ENCODE measurements at regions not wholly inside any gene's neighbourhood (a gene's known extent, or its start where the extent isn't known, plus 50 kb on each side); places are given as distances from the start of the nearest gene placed in this dataset.

GRCh38 chrX:69362856-69363255, 141.3 kb upstream of the NALF2 start:
- peak; percentile 73 for DNase-seq (ENCODE audit: low read depth)

- DNase-seq (ENCODE audit: low read depth): peak; percentile 15
Observed at GRCh38 chrX:69362354-69362753, 141.8 kb upstream of the NALF2 start.

- peak; percentile 28 for DNase-seq (ENCODE audit: low read depth)
Observed at GRCh38 chrX:69361311-69361845, 142.7 kb upstream of the NALF2 start.

GRCh38 chrX:69357317-69357716, 146.8 kb upstream of the NALF2 start:
- DNase-seq (ENCODE audit: low read depth): no peak

GRCh38 chrX:69324851-69325250, 159.6 kb upstream of the PJA1 start:
- DNase-seq (ENCODE audit: low read depth): no peak

GRCh38 chrX:69323786-69324720, 158.8 kb upstream of the PJA1 start:
- no peak for DNase-seq (ENCODE audit: low read depth)

GRCh38 chrX:69321789-69322188, 156.5 kb upstream of the PJA1 start:
- DNase-seq (ENCODE audit: low read depth): no peak

- DNase-seq (ENCODE audit: low read depth): no peak
Observed at GRCh38 chrX:69321006-69321655, 155.9 kb upstream of the PJA1 start.

GRCh38 chrX:69320116-69320515, 154.9 kb upstream of the PJA1 start:
- DNase-seq (ENCODE audit: low read depth): no peak

GRCh38 chrX:69319376-69319775, 154.1 kb upstream of the PJA1 start:
- DNase-seq (ENCODE audit: low read depth): no peak

- no peak for DNase-seq (ENCODE audit: low read depth)
Observed at GRCh38 chrX:69318651-69319340, 153.5 kb upstream of the PJA1 start.

- DNase-seq (ENCODE audit: low read depth): no peak
Observed at GRCh38 chrX:69317721-69318120, 152.5 kb upstream of the PJA1 start.

- no peak for DNase-seq (ENCODE audit: low read depth)
Observed at GRCh38 chrX:69314436-69315348, 149.4 kb upstream of the PJA1 start.

- no peak for DNase-seq (ENCODE audit: low read depth)
Observed at GRCh38 chrX:69313617-69314290, 148.5 kb upstream of the PJA1 start.

GRCh38 chrX:69311936-69312670, 146.8 kb upstream of the PJA1 start:
- DNase-seq (ENCODE audit: low read depth): no peak

- no peak for DNase-seq (ENCODE audit: low read depth)
Observed at GRCh38 chrX:69309074-69309792, 144.0 kb upstream of the PJA1 start.

GRCh38 chrX:69307756-69308155, 142.5 kb upstream of the PJA1 start:
- no peak for DNase-seq (ENCODE audit: low read depth)

- no peak for DNase-seq (ENCODE audit: low read depth)
Observed at GRCh38 chrX:69307029-69307428, 141.8 kb upstream of the PJA1 start.

- DNase-seq (ENCODE audit: low read depth): no peak
Observed at GRCh38 chrX:69306063-69306404, 140.8 kb upstream of the PJA1 start.
